Gastroesophageal sphincter (tissue), 4 donors: ENCODE measurements at regions not wholly inside any gene's neighbourhood (a gene's known extent, or its start where the extent isn't known, plus 50 kb on each side); places are given as distances from the start of the nearest gene placed in this dataset.
A peak's percentile ranks its signal among the peaks of the same experiment; 100 is the strongest.

ENCODE experiments used
- ATAC-seq: fragments of 150-250 bp; one replicate; pipeline ENCODE4 v1.9.1; 2016; ENCODE audit warnings: mild to moderate bottlenecking, moderate library complexity
- H3K27ac ChIP-seq, 4 donors: fragments of 200-600 bp; sonication (generic) in 3 of 4; 1 replicate in 3 of 4; 2 replicates in 1 of 4; pipeline ENCODE4 v1.5.1; 2016 to 2019
- H3K27me3 ChIP-seq: fragments of 200-600 bp; sonication (generic); one replicate; pipeline ENCODE4 v1.5.1; 2019
- H3K36me3 ChIP-seq, 2 donors: fragments of 200-600 bp; sonication (generic); one replicate each; pipeline ENCODE4 v1.5.1; 2019; ENCODE audit warnings: control low read depth in 1 of 2
- H3K4me1 ChIP-seq, 3 donors: fragments of 200-600 bp; sonication (generic); 1 replicate in 2 of 3; 2 replicates in 1 of 3; pipeline ENCODE4 v1.5.1; 2016 to 2019; ENCODE audit warnings: control low read depth in 2 of 3
- H3K4me3 ChIP-seq, 2 donors: fragments of 200-600 bp; sonication (generic); one replicate each; pipeline ENCODE4 v1.5.1; 2019; ENCODE audit warnings: mild to moderate bottlenecking in 1 of 2, moderate library complexity in 1 of 2
- H3K9me3 ChIP-seq, 3 donors: fragments of 200-600 bp; sonication (generic); one replicate each; pipeline ENCODE4 v1.5.1; 2017 to 2019; ENCODE audit warnings: control low read depth in 2 of 3
- EP300 ChIP-seq: sonication (generic); formaldehyde crosslinking; IDR thresholded peaks from one replicate; pipeline ENCODE4 v1.6.1; 2017; ENCODE audit warnings: antibody characterized with exemption, mild to moderate bottlenecking
- POLR2A ChIP-seq, 2 donors: fragments of 450-650 bp; IDR thresholded peaks; one replicate each; pipeline ENCODE4 v1.6.1; 2017; ENCODE audit warnings: antibody characterized with exemption in 2 of 2, mild to moderate bottlenecking in 2 of 2, moderate library complexity in 1 of 2
- POLR2AphosphoS5 ChIP-seq: sonication (generic); formaldehyde crosslinking; IDR thresholded peaks from one replicate; pipeline ENCODE4 v1.6.1; 2017; ENCODE audit warnings: antibody characterized with exemption
- WGBS, 2 donors: methylation state at CpG; one replicate each; pipeline ENCODE4 v1.1.5; 2018; ENCODE audit warnings: low coverage in 1 of 2; 5-methylcytosine and 5-hydroxymethylcytosine counted together
- TF ChIP-seq, protein P1 (sequence below), 4 experiments: fragments of 200-600 bp in 2 of 4; fragments of 450-650 bp in 2 of 4; sonication (generic) in 1 of 4; IDR thresholded peaks; one replicate each; pipeline ENCODE4 v1.5.1; 2017 to 2019; ENCODE audit warnings: antibody characterized with exemption in 4 of 4, mild to moderate bottlenecking in 2 of 4, moderate library complexity in 2 of 4

DNA sequence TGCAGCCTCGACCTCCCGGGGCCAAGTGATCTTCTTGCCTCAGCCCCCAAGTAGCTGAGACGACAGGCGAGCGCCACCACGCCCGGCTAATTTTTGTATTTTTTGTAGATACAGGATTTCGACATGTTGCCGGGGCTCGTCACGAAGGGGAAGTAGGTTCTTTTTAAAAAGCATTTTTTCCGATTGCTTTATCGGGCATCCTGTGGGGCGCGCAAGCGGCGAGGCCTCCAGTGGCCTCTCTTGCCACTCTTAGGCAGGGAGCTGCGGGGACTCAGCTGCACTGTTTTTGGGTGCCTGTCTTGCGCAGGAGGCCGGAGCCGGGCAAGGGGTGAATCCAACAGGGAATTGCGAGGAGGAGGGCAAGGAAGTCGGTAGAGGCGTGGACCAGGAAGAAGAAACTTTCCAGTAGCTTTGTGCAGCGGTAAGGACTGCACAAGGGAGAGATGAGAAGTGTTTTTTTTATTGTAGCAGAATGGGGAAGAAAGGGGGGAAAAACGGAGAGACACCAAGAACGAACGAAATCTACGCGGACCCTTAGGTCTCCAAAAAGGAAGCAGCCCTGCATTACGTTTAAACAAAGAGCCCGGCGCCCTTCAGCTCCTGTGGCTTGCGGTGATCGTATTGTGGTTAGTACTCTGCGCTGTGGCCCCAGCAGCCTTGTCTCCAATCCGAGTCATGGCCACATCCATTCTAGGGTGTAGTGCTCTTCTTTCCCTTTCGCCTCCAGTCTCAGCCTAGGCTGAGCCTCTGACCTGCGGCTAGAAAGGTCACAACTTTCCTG, 164.8 kb downstream of the PPIAL4G start:
- Histone ChIP-seq H3K4me3 (peak overlapping the region in 1 of 2 donors; percentile 30), H3K9me3 (peaks cover 0 to 15% (median 0%) of the 10 kb centered on the region in 3 donors), H3K27me3 (peaks cover 82% of the 10 kb centered on the region), H3K4me1 (peaks cover 0 to 13% (median 0%) of the 10 kb centered on the region in 3 donors), H3K27ac (no peak overlapping the region), H3K36me3 (no peaks in the 10 kb centered on the region)
- no peak for ATAC-seq
- 12 to 13% methylated on average over 3 to 32 of the region's 39 CpGs for WGBS, 2 donors
- TF ChIP-seq POLR2AphosphoS5 (no peak), POLR2A (IDR thresholded peaks at IDR 0.05) (no peak), EP300 (no peak)
- TF ChIP-seq, protein P1, sequence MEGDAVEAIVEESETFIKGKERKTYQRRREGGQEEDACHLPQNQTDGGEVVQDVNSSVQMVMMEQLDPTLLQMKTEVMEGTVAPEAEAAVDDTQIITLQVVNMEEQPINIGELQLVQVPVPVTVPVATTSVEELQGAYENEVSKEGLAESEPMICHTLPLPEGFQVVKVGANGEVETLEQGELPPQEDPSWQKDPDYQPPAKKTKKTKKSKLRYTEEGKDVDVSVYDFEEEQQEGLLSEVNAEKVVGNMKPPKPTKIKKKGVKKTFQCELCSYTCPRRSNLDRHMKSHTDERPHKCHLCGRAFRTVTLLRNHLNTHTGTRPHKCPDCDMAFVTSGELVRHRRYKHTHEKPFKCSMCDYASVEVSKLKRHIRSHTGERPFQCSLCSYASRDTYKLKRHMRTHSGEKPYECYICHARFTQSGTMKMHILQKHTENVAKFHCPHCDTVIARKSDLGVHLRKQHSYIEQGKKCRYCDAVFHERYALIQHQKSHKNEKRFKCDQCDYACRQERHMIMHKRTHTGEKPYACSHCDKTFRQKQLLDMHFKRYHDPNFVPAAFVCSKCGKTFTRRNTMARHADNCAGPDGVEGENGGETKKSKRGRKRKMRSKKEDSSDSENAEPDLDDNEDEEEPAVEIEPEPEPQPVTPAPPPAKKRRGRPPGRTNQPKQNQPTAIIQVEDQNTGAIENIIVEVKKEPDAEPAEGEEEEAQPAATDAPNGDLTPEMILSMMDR (IDR thresholded peaks at IDR 0.05), result no peak

DNA sequence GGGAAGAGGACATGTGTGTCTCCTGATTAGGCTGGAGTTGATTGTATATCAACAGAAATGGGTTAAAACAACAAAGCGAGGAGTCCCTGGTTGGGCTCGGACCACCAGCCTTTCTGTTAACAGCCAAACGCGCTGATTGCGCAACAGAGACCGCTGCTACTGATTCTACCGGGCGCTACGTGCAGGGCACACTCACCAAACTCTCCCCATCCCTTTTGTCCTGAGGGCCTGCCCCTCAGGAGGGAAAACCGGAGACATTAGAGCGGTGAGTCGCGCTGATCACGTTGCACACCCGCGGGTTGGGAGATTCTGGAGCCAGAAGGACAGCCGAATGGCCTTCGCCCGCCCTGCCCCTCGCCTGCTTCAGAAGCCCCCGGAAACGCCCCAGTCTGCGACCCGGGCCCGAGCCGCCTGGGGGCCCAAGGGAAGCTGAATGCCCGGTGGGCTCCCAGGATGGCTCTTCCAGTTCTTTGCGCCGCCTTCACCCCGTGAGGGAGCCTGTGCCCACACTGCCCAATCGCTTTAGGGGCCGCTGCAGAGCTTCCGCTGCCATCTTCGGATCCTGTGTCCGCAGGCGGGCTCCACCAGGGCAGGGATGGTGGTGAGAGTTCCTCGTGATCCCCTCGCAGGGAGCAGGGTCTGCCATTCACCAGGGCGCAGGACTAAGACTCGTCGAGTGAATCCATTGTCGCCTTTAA, 165.4 kb upstream of the NBPF11 start:
- TF ChIP-seq POLR2AphosphoS5, result no peak
- TF ChIP-seq POLR2A (IDR thresholded peaks at IDR 0.05), result no peak
- TF ChIP-seq EP300, result no peak
- TF ChIP-seq, protein P1 (IDR thresholded peaks at IDR 0.05), result no peak
- H3K4me1 ChIP-seq, result peaks cover 0 to 13% (median 0%) of the 10 kb centered on the region in 3 donors
- H3K4me3 ChIP-seq, result peak overlapping the region in 1 of 2 donors; percentile 30
- H3K36me3 ChIP-seq, result no peaks in the 10 kb centered on the region
- WGBS, 2 donors, result 33 to 51% methylated on average over 12 to 13 of the region's 42 CpGs
- peaks cover 84% of the 10 kb centered on the region for H3K27me3 ChIP-seq
- H3K27ac ChIP-seq, result no peak overlapping the region
- peaks cover 0 to 15% (median 0%) of the 10 kb centered on the region in 3 donors for H3K9me3 ChIP-seq
- ATAC-seq, result no peak

DNA sequence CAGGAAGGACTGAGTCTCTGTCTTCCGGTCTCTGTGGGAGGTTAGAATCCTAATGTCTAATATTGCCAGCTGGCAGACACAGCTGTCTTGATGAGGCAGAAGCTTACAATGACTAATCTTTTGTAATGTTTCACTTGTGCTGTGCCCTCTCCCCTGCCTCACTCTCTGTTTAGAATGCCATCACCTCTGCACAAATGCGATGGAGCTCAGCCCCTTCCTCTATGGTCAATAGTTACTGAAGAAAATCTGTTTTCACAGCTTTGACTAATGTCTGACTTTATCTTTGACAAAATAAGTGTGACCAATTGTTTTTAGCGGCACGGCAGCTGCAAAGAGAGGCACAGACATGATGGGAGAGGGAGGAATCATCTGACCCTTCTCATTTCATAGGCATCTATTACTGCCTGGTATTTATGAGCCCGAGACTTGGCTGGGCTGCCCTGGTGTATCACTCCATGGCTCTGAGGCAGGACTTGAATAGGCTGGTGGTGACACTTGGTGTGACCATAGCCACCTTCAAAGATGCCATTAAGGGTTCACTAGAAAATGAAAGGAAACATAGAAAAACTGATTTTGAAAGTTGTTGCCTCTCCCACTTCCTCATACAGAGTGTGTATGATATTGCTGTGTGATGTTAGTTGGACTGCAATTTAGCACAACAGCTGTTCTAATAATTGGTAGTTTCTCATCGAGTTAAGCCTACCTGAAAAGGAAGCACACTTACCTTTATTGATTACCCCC, 163.2 kb upstream of the NBPF11 start:
- Histone ChIP-seq H3K36me3 (no peaks in the 10 kb centered on the region), H3K4me1 (peaks cover 0 to 13% (median 0%) of the 10 kb centered on the region in 3 donors), H3K4me3 (no peak overlapping the region), H3K27ac (no peak overlapping the region), H3K27me3 (peaks cover 92% of the 10 kb centered on the region), H3K9me3 (peaks cover 0 to 29% (median 0%) of the 10 kb centered on the region in 3 donors)
- WGBS, 2 donors, result 62 to 66% methylated on average over 3 to 4 of the region's 6 CpGs
- no peak for ATAC-seq
- TF ChIP-seq POLR2AphosphoS5 (no peak), POLR2A (IDR thresholded peaks at IDR 0.05) (no peak), EP300 (no peak)
- TF ChIP-seq, protein P1 (IDR thresholded peaks at IDR 0.05), result no peak

DNA sequence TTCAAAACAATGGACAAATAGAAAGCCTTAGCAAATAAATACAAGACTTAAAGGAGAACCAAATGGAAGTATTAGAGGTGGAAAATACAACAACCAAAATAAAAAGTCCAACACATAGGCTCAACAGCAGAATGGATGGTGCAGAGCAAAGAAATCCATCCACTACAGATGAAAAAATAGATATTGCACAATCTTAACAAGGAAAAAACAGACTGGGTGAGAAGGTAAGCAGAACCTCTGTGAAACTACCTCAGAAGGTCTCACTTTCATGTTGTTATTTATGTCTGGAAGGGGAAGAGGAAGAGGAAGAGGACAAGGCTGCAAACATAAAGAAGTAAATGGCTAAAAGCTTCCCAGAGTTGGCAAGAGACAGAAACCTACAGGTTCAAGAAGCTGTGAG, 158.7 kb upstream of the NBPF11 start:
- TF ChIP-seq, protein P1 (IDR thresholded peaks at IDR 0.05), result no peak
- TF ChIP-seq EP300 (no peak), POLR2AphosphoS5 (no peak), POLR2A (IDR thresholded peaks at IDR 0.05) (no peak)
- Histone ChIP-seq H3K9me3 (peaks cover 0 to 39% (median 0%) of the 10 kb centered on the region in 3 donors), H3K4me1 (no peaks in the 10 kb centered on the region), H3K36me3 (no peaks in the 10 kb centered on the region), H3K4me3 (no peak overlapping the region), H3K27me3 (peaks cover 92% of the 10 kb centered on the region), H3K27ac (no peak overlapping the region)
- no peak for ATAC-seq
